ENCODE measurements at regions not wholly inside any gene's neighbourhood (a gene's known extent, or its start where the extent isn't known, plus 50 kb on each side); places are given as distances from the start of the nearest gene placed in this dataset.

DNA sequence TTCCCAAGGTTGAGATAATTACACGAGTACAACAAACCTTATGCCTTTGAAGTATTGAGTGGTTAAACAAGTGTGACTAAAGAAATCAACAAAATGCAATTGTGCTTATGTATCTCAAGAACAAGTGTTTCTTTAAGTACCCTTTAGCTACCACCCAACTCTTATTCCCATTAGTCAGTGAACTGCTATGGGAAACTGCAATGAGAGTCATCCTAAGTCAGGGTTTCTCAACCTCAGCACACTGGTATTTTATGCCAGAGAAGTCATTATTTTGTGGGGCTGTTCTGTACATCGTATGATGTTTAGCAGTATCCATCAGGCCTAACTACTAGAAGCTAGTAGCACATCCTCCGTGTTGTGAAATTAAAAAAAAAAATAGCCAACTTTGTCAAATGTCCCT lies 549.1 kb upstream of the BOD1L1 start:
- Mint-ChIP-seq H3K4me1 (ENCODE audit: unreplicated experiment) (peaks cover 46% of the 10 kb centered on the region), H3K9me3 (ENCODE audit: unreplicated experiment) (no peaks in the 10 kb centered on the region), H3K36me3 (ENCODE audit: low read depth, unreplicated experiment) (no peaks in the 10 kb centered on the region), H3K27me3 (ENCODE audit: unreplicated experiment) (peaks cover 3% of the 10 kb centered on the region), H3K27ac (ENCODE audit: unreplicated experiment) (no peak overlapping the region), H3K4me3 (ENCODE audit: unreplicated experiment) (no peak overlapping the region)
- TF ChIP-seq, protein P1, sequence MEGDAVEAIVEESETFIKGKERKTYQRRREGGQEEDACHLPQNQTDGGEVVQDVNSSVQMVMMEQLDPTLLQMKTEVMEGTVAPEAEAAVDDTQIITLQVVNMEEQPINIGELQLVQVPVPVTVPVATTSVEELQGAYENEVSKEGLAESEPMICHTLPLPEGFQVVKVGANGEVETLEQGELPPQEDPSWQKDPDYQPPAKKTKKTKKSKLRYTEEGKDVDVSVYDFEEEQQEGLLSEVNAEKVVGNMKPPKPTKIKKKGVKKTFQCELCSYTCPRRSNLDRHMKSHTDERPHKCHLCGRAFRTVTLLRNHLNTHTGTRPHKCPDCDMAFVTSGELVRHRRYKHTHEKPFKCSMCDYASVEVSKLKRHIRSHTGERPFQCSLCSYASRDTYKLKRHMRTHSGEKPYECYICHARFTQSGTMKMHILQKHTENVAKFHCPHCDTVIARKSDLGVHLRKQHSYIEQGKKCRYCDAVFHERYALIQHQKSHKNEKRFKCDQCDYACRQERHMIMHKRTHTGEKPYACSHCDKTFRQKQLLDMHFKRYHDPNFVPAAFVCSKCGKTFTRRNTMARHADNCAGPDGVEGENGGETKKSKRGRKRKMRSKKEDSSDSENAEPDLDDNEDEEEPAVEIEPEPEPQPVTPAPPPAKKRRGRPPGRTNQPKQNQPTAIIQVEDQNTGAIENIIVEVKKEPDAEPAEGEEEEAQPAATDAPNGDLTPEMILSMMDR (IDR thresholded peaks at IDR 0.05; ENCODE audit: unreplicated experiment): no peak
- DNase-seq (ENCODE audit: low spot score): no peak

DNA sequence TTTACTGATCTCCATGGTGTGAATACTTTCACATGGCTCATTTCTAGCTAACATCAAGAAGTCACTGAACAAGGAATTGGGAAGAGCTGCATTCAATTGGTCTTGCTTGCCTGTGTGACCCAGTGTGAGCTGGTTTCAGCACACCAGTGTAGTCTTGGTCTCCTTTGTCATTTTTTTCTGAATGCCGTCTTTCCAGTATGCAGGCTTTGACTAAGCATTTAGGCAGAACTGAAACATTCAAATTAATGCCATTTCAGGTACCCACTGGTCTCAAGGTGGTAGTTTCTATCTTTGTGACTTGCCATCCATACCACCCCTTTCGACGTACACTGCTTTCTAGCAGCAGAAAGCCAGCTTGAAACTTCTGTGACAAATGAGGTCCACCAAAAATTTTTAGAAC lies 550.5 kb upstream of the BOD1L1 start:
- peaks cover 3% of the 10 kb centered on the region for H3K27me3 Mint-ChIP-seq (ENCODE audit: unreplicated experiment)
- DNase-seq (ENCODE audit: low spot score): no peak
- peaks cover 52% of the 10 kb centered on the region for H3K4me1 Mint-ChIP-seq (ENCODE audit: unreplicated experiment)
- no peaks in the 10 kb centered on the region for H3K9me3 Mint-ChIP-seq (ENCODE audit: unreplicated experiment)
- TF ChIP-seq, protein P1 (IDR thresholded peaks at IDR 0.05; ENCODE audit: unreplicated experiment): no peak
- no peaks in the 10 kb centered on the region for H3K36me3 Mint-ChIP-seq (ENCODE audit: low read depth, unreplicated experiment)
- H3K4me3 Mint-ChIP-seq (ENCODE audit: unreplicated experiment): no peak overlapping the region
- H3K27ac Mint-ChIP-seq (ENCODE audit: unreplicated experiment): peak overlapping the region; percentile 64

DNA sequence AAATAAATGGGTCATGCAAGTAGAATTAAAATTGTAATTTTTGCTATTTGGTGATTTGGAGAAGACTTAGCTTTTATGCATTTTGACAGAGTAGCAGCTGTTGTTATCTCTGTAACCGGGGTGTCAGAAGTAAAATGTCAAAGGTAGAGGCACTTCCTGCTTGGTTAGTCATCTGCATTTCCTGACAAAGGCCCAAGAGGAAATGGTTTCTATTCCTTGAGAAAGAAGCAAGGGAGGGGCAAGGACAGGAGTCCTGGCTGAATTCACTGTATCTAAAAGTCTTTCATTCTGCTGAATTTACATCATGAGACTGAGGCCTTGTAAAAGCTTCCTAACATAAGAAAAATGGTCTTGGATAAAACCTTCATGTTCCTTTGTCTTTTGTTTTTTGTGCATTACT lies 550.9 kb upstream of the BOD1L1 start:
- Mint-ChIP-seq H3K27me3 (ENCODE audit: unreplicated experiment) (no peaks in the 10 kb centered on the region), H3K27ac (ENCODE audit: unreplicated experiment) (peak overlapping the region; percentile 64), H3K4me3 (ENCODE audit: unreplicated experiment) (no peak overlapping the region), H3K9me3 (ENCODE audit: unreplicated experiment) (no peaks in the 10 kb centered on the region), H3K4me1 (ENCODE audit: unreplicated experiment) (peaks cover 54% of the 10 kb centered on the region), H3K36me3 (ENCODE audit: low read depth, unreplicated experiment) (no peaks in the 10 kb centered on the region)
- DNase-seq (ENCODE audit: low spot score): no peak
- TF ChIP-seq, protein P1 (IDR thresholded peaks at IDR 0.05; ENCODE audit: unreplicated experiment): no peak

DNA sequence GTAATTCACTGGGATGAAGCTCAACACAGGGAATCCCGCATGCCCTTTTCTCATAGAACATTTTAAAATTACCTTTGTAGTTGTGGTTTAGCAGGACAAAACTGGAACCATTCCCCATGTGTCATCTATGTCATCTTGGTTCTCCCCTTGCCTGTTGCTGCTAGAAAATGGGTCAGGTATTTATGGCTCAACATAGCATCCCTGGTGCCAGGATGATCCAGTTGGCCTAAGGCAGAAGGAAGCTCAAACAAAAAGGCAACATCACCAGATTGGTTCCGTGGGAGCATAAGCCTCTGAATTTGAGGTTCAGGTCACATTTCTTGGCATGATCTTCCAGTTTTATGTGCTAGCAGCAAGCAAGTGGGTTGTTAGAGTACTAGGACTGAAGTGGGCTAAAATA lies 552.6 kb upstream of the BOD1L1 start:
- H3K27me3 Mint-ChIP-seq (ENCODE audit: unreplicated experiment): no peaks in the 10 kb centered on the region
- no peak overlapping the region for H3K27ac Mint-ChIP-seq (ENCODE audit: unreplicated experiment)
- TF ChIP-seq, protein P1 (IDR thresholded peaks at IDR 0.05; ENCODE audit: unreplicated experiment): no peak
- peaks cover 55% of the 10 kb centered on the region for H3K4me1 Mint-ChIP-seq (ENCODE audit: unreplicated experiment)
- no peak for DNase-seq (ENCODE audit: low spot score)
- no peaks in the 10 kb centered on the region for H3K36me3 Mint-ChIP-seq (ENCODE audit: low read depth, unreplicated experiment)
- H3K4me3 Mint-ChIP-seq (ENCODE audit: unreplicated experiment): no peak overlapping the region
- no peaks in the 10 kb centered on the region for H3K9me3 Mint-ChIP-seq (ENCODE audit: unreplicated experiment)

DNA sequence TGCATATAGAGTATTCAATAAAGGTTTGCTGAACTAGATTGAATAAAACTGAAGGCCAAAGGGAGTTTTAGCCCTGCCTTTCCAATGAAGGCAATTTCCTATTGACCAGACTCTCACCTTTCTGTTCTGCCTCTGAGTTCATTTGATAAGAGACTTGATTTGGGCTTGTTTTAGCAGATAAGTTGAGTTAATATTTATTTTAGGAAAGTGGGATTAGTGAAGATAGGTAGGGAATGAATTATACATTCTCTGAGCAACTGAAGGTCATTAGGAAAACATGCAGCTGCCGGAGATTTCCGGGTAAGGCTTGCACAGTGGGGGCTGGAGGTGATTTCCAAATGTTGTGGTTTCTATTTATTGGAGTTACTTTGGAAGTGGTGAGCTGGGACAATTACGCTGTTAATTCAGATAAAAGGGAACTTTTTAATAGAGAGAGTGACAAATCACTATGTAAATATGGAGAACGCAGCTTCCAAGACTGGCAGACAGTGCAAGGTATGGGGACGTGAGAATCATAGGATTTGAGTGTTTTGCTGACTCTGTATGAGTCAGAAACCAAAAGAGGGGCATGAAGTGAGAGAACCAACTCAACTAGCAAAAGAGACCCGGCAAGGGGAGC lies 553.6 kb upstream of the BOD1L1 start:
- Mint-ChIP-seq H3K4me3 (ENCODE audit: unreplicated experiment) (no peak overlapping the region), H3K27me3 (ENCODE audit: unreplicated experiment) (no peaks in the 10 kb centered on the region), H3K36me3 (ENCODE audit: low read depth, unreplicated experiment) (no peaks in the 10 kb centered on the region), H3K4me1 (ENCODE audit: unreplicated experiment) (peaks cover 55% of the 10 kb centered on the region), H3K9me3 (ENCODE audit: unreplicated experiment) (no peaks in the 10 kb centered on the region), H3K27ac (ENCODE audit: unreplicated experiment) (peak overlapping the region; percentile 22)
- TF ChIP-seq, protein P1 (IDR thresholded peaks at IDR 0.05; ENCODE audit: unreplicated experiment): no peak
- no peak for DNase-seq (ENCODE audit: low spot score)
